Retina (tissue), 1 donor: ENCODE measurements at regions not wholly inside any gene's neighbourhood (a gene's known extent, or its start where the extent isn't known, plus 50 kb on each side); places are given as distances from the start of the nearest gene placed in this dataset.

Experiments used
- DNase-seq: peaks from one replicate; pipeline ENCODE4 v3.0.0-alpha.2; 2016

GRCh38 chr9:107064378-107064777 is 201.4 kb downstream of the ZNF462 start:
- no peak for DNase-seq

- no peak for DNase-seq
Observed at GRCh38 chr9:107065549-107065948, 202.6 kb downstream of the ZNF462 start.

- no peak for DNase-seq
Observed at GRCh38 chr9:107067739-107068416, 204.9 kb downstream of the ZNF462 start.

- no peak for DNase-seq
Observed at GRCh38 chr9:107068581-107068980, 205.6 kb downstream of the ZNF462 start.

- no peak for DNase-seq
Observed at GRCh38 chr9:107070586-107070985, 207.6 kb downstream of the ZNF462 start.

DNA sequence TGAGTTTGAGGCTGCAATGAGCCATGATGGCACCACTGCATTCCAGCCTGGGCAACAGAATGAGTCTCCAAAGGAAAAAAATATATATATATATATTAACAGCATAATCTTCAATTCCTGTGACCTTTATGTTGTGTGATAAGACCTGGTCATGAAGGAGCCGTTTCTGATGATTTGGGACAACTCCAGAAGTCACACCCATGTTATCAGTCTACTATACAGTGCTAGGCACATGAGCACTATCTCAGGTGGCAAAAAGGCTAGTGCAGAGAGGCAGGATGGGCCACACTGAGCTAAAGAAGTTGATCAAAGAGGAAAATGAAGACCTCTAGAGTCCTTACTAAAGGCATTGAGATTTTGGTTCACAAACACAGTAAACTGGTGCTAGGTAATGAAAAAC is 205.0 kb upstream of the RAD23B start:
- DNase-seq: no peak

DNA sequence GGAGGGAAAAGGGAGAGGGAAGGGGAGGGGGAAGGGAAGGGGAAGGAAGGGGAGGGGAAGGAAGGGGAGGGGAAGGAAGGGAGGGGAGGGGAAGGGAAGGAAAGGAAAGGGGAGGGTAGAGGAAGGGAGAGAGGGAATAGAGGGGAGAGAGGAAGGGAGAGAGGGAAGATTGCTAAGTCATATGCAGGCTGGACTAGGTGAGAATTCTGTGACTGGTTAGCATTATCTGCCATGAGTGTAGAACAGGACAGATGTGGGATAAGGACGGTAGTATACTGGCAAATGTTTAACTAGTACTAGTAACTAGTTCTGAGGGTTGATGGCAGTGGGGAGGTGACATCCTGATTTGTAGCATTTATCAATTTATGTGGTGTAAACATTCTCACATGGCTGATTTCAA is 203.5 kb upstream of the RAD23B start:
- no peak for DNase-seq

DNA sequence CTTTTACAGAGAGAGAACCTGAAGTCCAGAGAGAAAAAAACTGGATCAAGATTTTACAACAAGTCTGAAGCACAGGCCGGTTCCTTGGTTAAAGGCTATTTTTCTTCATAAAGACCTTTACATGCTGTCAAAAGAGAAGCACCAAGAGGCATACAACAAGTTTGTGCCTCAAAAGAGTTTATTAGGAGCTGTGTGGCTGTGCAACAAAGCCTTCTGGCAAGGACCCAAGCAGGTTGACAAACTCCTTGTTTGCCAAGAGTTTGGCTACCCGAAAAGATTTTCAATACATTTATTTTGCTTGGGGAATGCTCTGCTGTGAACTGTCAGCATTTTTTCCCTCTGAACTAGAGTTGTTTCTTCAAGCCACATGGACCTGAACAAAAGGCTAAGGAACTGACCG is 202.9 kb upstream of the RAD23B start:
- no peak for DNase-seq

DNA sequence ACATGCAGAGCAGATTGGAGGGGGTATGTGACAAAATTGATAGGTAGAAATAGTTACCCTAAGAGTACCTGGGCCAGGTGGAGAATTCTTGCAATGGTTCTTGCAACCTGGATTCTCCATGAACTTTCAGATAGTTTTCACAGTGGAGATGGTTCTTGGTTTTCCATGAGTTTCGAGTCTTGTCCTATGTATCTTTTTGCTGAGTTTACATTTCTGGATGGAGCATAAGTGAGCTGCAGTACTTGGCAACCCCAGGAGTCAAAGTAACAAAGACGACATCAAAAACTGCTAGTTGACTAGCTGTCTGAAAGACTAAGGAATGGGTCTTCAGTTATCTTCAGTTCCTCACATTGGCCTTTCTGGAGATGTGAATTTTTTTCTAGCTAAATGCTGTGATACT is 196.6 kb upstream of the RAD23B start:
- DNase-seq: no peak

- no peak for DNase-seq
Observed at GRCh38 chr9:107087222-107087621, 195.9 kb upstream of the RAD23B start.

GRCh38 chr9:107090218-107090617 is 192.9 kb upstream of the RAD23B start:
- DNase-seq: no peak

DNA sequence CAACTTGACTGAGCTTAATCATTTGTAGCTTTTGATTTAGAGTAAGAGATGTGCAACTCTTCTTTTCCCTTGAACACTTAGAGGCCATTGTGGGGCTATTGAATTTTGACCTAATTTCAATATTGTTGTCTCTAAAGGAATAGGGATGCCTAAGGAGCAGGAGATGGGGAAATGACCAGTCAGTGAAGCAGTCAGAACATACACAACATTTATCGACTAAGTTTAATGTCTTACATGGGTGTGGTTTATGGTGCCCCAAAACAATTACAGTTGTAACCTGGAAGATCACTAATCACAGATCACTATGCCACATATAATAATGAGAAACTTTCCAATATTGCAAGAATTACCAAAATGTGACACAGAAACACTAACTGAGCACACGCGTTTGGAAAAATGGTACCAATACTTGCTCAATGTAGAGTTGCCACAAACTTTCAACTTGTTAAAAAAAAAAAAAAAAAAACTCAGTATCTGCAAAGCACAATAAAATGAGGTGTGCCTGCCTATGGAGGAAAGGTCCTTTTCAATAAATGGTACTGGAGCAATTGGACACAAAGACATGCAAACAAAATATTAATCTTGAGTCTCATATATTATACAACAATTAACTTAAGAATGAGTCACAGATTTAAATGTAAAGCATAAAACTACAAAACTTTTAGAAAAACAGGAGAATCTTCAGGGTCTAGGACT is 189.6 kb upstream of the RAD23B start:
- DNase-seq: no peak

DNA sequence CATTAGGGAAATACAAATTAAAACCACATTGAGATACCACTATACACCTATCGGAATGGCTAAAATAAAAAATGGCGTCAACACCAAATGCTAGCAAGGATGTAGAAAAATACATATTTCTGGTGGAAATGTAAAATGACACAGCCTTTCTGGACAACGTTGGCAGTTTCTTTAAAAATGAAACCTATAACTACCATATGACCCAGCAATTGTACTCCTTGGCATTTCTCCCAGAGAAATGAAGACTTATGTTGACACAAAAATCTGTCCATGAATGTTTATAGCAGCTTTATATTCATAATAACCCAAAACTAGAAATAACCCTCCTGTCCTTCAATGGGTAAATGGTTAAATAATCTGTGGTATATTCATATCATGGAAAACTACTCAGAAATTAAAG is 188.7 kb upstream of the RAD23B start:
- no peak for DNase-seq

GRCh38 chr9:107100591-107100990 is 182.5 kb upstream of the RAD23B start:
- no peak for DNase-seq

DNA sequence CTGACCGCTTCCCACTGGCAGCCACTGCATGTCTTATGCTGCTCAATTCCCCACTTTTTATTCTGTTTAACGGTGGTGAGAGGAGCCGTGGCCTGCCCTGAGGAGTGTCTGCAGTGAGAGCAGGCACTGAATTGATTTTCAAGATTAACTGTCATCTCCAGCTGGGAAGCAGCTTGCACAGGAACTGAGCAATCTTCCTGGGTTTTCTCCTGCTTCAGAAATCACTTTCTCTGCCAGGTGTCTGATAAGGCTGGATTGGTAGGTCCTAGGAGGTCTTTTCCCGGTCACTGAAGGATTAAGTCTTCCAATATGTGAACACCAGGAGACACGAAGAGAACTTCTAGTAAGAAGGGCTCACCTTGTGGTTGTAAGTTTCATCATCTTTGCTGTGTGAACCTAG is 181.1 kb upstream of the RAD23B start:
- peak; percentile 11 for DNase-seq

DNA sequence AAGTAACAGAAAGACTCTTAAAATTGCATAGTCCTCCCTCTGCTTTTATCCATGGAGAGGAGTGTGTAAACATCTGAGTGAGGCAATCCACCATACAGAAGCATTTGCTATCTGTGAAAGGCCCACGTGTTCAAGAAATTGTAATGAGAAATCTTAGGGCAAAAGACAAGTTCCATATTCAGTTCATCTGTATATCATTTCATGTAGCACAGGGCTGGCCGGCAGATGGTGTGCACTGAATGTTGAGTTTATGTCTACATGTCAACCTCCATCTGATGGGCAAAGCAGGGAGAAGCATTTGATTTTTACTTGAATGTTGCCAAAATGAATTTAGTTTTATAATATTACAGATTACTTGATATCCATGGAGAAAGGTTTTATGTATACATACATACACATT is 179.5 kb upstream of the RAD23B start:
- no peak for DNase-seq

DNA sequence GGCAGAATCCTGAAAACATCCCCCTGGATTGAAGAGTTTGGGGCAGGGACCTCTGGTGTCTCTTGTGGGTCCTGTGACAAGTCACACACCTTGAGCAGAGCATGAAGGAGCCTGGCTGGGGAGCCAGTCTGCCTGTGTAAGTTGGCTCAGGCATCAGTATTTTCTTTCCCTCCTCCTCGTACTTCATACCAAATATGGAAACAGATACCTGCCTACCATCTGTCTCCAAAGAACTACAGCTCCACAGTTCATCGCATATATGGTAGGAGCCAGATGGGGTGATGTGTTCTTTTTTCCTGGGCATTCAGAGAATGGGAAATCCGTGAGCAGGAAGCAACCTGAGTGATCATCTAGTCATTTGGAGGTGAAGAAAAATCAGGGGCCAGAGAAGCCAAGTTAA is 177.3 kb upstream of the RAD23B start:
- no peak for DNase-seq

GRCh38 chr9:107106416-107106815 is 176.7 kb upstream of the RAD23B start:
- no peak for DNase-seq

GRCh38 chr9:107108342-107109130 is 174.5 kb upstream of the RAD23B start:
- no peak for DNase-seq

DNA sequence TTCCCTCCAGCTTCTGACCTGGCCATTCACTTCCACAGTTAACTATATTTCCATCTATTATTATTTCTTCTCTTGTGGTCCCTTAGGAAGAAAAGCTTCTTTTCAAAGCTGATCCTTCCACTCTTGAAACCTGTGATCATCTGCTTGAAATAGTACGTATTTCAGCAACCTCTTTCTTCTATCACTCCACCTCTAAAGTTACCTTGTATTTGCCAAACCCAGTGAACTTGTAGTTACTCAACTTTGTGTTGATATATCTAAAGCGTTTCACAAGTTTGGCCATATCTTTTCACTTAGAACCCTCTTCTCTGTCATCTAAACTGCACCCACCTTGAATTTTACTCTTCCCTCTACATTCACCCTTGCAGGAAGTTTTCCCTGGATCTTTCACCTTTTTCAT is 173.8 kb upstream of the RAD23B start:
- DNase-seq: no peak

GRCh38 chr9:107110153-107110552 is 172.9 kb upstream of the RAD23B start:
- no peak for DNase-seq

- no peak for DNase-seq
Observed at GRCh38 chr9:107112707-107113243, 170.3 kb upstream of the RAD23B start.

GRCh38 chr9:107118863-107119624 is 164.0 kb upstream of the RAD23B start:
- DNase-seq: no peak
